MM.1S (cell line): ENCODE measurements at regions not wholly inside any gene's neighbourhood (a gene's known extent, or its start where the extent isn't known, plus 50 kb on each side); places are given as distances from the start of the nearest gene placed in this dataset.

Source experiments
- DNase-seq: peaks from one replicate; pipeline ENCODE4 v3.0.0-alpha.2; 2015
- H2AFZ ChIP-seq: fragments of 300-600 bp; sonication (generic); 2 replicates; pipeline ENCODE4 v1.6.0; 2016; ENCODE audit warnings: antibody characterized with exemption, low read length
- H3F3A ChIP-seq: fragments of 300-600 bp; sonication (generic); 2 replicates; pipeline ENCODE4 v1.6.1; 2016; ENCODE audit warnings: mild to moderate bottlenecking, antibody characterized with exemption, low read length, moderate library complexity, mixed read lengths; ENCODE audit not compliant: insufficient read depth
- H3K27ac ChIP-seq: fragments of 300-600 bp; sonication (generic); 2 replicates; pipeline ENCODE4 v1.5.1; 2016; ENCODE audit warnings: mild to moderate bottlenecking, low read length
- H3K27me3 ChIP-seq: fragments of 300-600 bp; sonication (generic); replicated peaks from 2 replicates; pipeline ENCODE4 v1.6.0; 2016; ENCODE audit warnings: low read length; ENCODE audit not compliant: insufficient read depth
- H3K36me3 ChIP-seq: fragments of 300-600 bp; sonication (generic); replicated peaks from 2 replicates; pipeline ENCODE4 v1.6.1; 2016; ENCODE audit warnings: mild to moderate bottlenecking, low read length, mixed read lengths; ENCODE audit not compliant: insufficient read depth
- H3K4me1 ChIP-seq: fragments of 300-600 bp; sonication (generic); 2 replicates; pipeline ENCODE4 v1.6.1; 2016; ENCODE audit warnings: low read length, mixed read lengths
- H3K4me2 ChIP-seq: fragments of 300-600 bp; sonication (generic); 2 replicates; pipeline ENCODE4 v1.6.0; 2016; ENCODE audit warnings: low read depth, low read length
- H3K4me3 ChIP-seq: fragments of 300-600 bp; sonication (generic); 2 replicates; pipeline ENCODE4 v1.5.1; 2016; ENCODE audit warnings: low read length, mixed read lengths
- H3K79me2 ChIP-seq: fragments of 300-600 bp; sonication (generic); 2 replicates; pipeline ENCODE4 v1.6.1; 2016; ENCODE audit warnings: mixed run types, low read length, mixed read lengths
- H3K9ac ChIP-seq: fragments of 300-600 bp; sonication (generic); 2 replicates; pipeline ENCODE4 v1.6.1; 2016; ENCODE audit warnings: low read length, mixed read lengths
- H3K9me2 ChIP-seq: fragments of 300-600 bp; sonication (generic); replicated peaks from 2 replicates; pipeline ENCODE4 v1.6.1; 2016; ENCODE audit warnings: mild to moderate bottlenecking, low read length, mixed read lengths; ENCODE audit not compliant: insufficient read depth
- H3K9me3 ChIP-seq: fragments of 300-600 bp; sonication (generic); replicated peaks from 2 replicates; pipeline ENCODE4 v1.6.1; 2016; ENCODE audit warnings: mild to moderate bottlenecking, low read length, mixed read lengths; ENCODE audit not compliant: insufficient read depth
- H4K20me1 ChIP-seq: fragments of 300-600 bp; sonication (generic); 2 replicates; pipeline ENCODE4 v1.6.1; 2016; ENCODE audit warnings: mild to moderate bottlenecking, low read length, moderate library complexity, mixed read lengths; ENCODE audit not compliant: insufficient read depth
- EZH2 ChIP-seq: fragments of 300-600 bp; sonication (generic); optimal IDR thresholded peaks from 2 replicates; pipeline ENCODE3; 2017; ENCODE audit warnings: low read depth, mild to moderate bottlenecking, antibody characterized with exemption, low read length, mixed read lengths
- EZH2phosphoT487 ChIP-seq: fragments of 300-600 bp; sonication (generic); IDR thresholded peaks from 2 replicates; pipeline ENCODE4 v1.6.1; 2018; ENCODE audit warnings: antibody characterized with exemption, low read length
- TF ChIP-seq, protein P1 (sequence below): fragments of 300-600 bp; sonication (generic); IDR thresholded peaks from 2 replicates; pipeline ENCODE4 v1.5.1; 2016; ENCODE audit warnings: antibody characterized with exemption, low read length, mixed read lengths

DNA sequence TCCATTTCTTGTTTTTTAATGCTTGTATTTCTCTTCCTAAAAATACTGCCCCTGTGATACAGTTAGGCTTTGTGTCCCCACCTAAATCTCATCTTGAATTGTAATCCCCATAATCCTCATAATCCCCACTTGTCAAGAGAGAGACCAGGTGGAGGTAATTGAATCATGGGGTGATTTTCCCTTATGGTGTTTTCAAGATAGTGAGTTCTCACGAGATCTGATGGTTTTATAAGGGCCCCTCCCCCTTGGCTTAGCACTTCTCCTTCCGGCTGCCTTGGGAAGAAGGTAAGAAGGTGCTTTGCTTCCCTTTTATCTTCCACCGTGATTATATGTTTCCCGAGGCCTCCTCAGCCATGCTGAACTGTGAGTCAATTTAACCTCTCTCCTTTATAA is 227.4 kb downstream of the MAN2A1 start:
- no peaks in the 10 kb centered on the region for H3K9me3 ChIP-seq
- no peak for DNase-seq
- 0 out of 2 replicates have a peak overlapping the region, but pooled peaks have one; percentile 3 for H3K9ac ChIP-seq
- peaks cover 58% of the 10 kb centered on the region for H3K4me1 ChIP-seq
- TF ChIP-seq EZH2 (no peak), EZH2phosphoT487 (no peak)
- TF ChIP-seq, protein P1, sequence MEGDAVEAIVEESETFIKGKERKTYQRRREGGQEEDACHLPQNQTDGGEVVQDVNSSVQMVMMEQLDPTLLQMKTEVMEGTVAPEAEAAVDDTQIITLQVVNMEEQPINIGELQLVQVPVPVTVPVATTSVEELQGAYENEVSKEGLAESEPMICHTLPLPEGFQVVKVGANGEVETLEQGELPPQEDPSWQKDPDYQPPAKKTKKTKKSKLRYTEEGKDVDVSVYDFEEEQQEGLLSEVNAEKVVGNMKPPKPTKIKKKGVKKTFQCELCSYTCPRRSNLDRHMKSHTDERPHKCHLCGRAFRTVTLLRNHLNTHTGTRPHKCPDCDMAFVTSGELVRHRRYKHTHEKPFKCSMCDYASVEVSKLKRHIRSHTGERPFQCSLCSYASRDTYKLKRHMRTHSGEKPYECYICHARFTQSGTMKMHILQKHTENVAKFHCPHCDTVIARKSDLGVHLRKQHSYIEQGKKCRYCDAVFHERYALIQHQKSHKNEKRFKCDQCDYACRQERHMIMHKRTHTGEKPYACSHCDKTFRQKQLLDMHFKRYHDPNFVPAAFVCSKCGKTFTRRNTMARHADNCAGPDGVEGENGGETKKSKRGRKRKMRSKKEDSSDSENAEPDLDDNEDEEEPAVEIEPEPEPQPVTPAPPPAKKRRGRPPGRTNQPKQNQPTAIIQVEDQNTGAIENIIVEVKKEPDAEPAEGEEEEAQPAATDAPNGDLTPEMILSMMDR: no peak
- peak overlapping the region; percentile 64 for H3K27ac ChIP-seq
- H2AFZ ChIP-seq: 0 out of 2 replicates have a peak overlapping the region, but pooled peaks have one; percentile 13
- peak overlapping the region; percentile 15; the same call in 1 of the 2 replicates for H3K4me2 ChIP-seq
- H3K79me2 ChIP-seq: no peaks in the 10 kb centered on the region
- no peaks in the 10 kb centered on the region for H3K9me2 ChIP-seq
- H3K4me3 ChIP-seq: no peak overlapping the region
- peaks cover 28% of the 10 kb centered on the region for H3F3A ChIP-seq
- H4K20me1 ChIP-seq: no peaks in the 10 kb centered on the region
- H3K36me3 ChIP-seq: no peaks in the 10 kb centered on the region
- no peaks in the 10 kb centered on the region for H3K27me3 ChIP-seq

- Histone ChIP-seq H3K36me3 (no peaks in the 10 kb centered on the region), H3K4me1 (peaks cover 58% of the 10 kb centered on the region), H3K4me2 (no peak overlapping the region), H3K4me3 (no peak overlapping the region), H3K9me3 (no peaks in the 10 kb centered on the region), H3K9me2 (no peaks in the 10 kb centered on the region), H3K9ac (no peak overlapping the region), H3K27me3 (no peaks in the 10 kb centered on the region), H3F3A (peaks cover 36% of the 10 kb centered on the region), H2AFZ (no peak overlapping the region), H4K20me1 (no peaks in the 10 kb centered on the region), H3K79me2 (no peaks in the 10 kb centered on the region), H3K27ac (no peak overlapping the region)
- no peak for DNase-seq
- TF ChIP-seq EZH2phosphoT487: no peak
- TF ChIP-seq, protein P1: no peak
- TF ChIP-seq EZH2: no peak
Observed at GRCh38 chr5:109917966-109918365, 228.2 kb downstream of the MAN2A1 start.

DNA sequence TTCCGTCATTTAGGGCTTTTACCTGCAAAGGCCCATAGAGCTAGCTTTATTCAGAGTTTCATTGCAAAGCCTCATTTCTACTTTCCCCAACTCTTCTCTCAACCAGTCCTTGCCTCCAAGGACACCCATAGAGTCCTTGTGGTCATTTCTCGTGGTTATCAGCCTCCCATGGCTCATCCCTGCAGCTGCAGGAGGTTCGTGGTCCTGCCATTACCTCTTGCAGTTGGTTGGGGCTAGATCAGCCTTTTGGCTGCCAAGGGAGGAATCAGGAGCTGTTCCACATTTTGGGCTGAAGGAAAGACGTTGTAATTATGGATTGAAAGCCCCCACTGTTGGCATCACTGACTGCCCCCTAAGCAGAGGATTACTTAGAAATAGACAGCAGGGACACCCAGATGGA is 231.0 kb downstream of the MAN2A1 start:
- Histone ChIP-seq H3K27ac (peak overlapping the region; percentile 91), H3K9me2 (no peaks in the 10 kb centered on the region), H3K4me3 (no peak overlapping the region), H3K27me3 (no peaks in the 10 kb centered on the region), H3K4me2 (peak overlapping the region; percentile 57; the same call in 1 of the 2 replicates), H4K20me1 (no peaks in the 10 kb centered on the region), H3F3A (peaks cover 38% of the 10 kb centered on the region), H2AFZ (no peak overlapping the region), H3K79me2 (no peaks in the 10 kb centered on the region), H3K4me1 (peaks cover 62% of the 10 kb centered on the region), H3K36me3 (no peaks in the 10 kb centered on the region), H3K9ac (no peak overlapping the region), H3K9me3 (no peaks in the 10 kb centered on the region)
- peak; percentile 46 for DNase-seq
- TF ChIP-seq, protein P1: no peak
- TF ChIP-seq EZH2phosphoT487 (no peak), EZH2 (no peak)
